SK-N-SH (cell line): ENCODE measurements at regions not wholly inside any gene's neighbourhood (a gene's known extent, or its start where the extent isn't known, plus 50 kb on each side); places are given as distances from the start of the nearest gene placed in this dataset.

Source experiments
- CTCF ChIA-PET: fragments of 300-600, 350-600 bp; formaldehyde crosslinking; extraction: SDS; loops from one replicate; lab custom pipeline; 2021; lab: Yijun Ruan, JAX
- POLR2A ChIA-PET: fragments of 350-600 bp; sonication (Branson Sonifier 250); formaldehyde crosslinking; extraction: SDS; loops from one replicate; lab custom pipeline; 2020; ENCODE audit warnings: antibody characterized with exemption, inconsistent platforms; lab: Yijun Ruan, JAX
- DNase-seq: peaks from one replicate; pipeline ENCODE4 v3.0.0; 2012
- H2AFZ ChIP-seq: fragments of 200-600 bp; sonication (generic); 2 replicates; pipeline ENCODE4 v1.8.1; 2016; ENCODE audit warnings: antibody characterized with exemption, mild to moderate bottlenecking, low read depth
- H3F3A ChIP-seq: fragments of 200-600 bp; sonication (generic); replicated peaks from 2 replicates; pipeline ENCODE3; 2016; ENCODE audit warnings: antibody characterized with exemption, mild to moderate bottlenecking; ENCODE audit not compliant: insufficient read depth
- H3K27ac ChIP-seq, 2 experiments: fragments of 200-500 bp in 1 of 2; fragments of 200-600 bp in 1 of 2; sonication (Bioruptor generic) in 1 of 2; sonication (generic), shearing (Covaris generic) in 1 of 2; 2 replicates each; pipeline versions ENCODE4 v1.5.1 to v1.6.1; 2014 to 2016; ENCODE audit warnings: low read depth in 2 of 2, inconsistent platforms in 1 of 2, low read length in 1 of 2, mild to moderate bottlenecking in 1 of 2, mixed read lengths in 1 of 2
- H3K27me3 ChIP-seq: fragments of 200-600 bp; sonication (generic), shearing (Covaris generic); 2 replicates; pipeline ENCODE4 v1.6.1; 2016; ENCODE audit warnings: mixed run types; ENCODE audit not compliant: insufficient read depth
- H3K36me3 ChIP-seq, 2 experiments: fragments of 200-500 bp in 1 of 2; fragments of 200-600 bp in 1 of 2; sonication (Bioruptor generic) in 1 of 2; sonication (generic) in 1 of 2; replicated peaks in 1 of 2; 2 replicates each; pipeline versions ENCODE3 to v1.5.1; 2014 to 2016; ENCODE audit warnings: low read length in 1 of 2, mild to moderate bottlenecking in 1 of 2; ENCODE audit not compliant: insufficient read depth in 2 of 2, control insufficient read depth in 1 of 2
- H3K4me1 ChIP-seq, 2 experiments: fragments of 200-500 bp in 1 of 2; fragments of 200-600 bp in 1 of 2; sonication (Bioruptor generic) in 1 of 2; sonication (generic), shearing (Covaris generic) in 1 of 2; 2 replicates each; pipeline versions ENCODE4 v1.5.1 to v1.6.1; 2014 to 2016; ENCODE audit warnings: low read depth in 1 of 2, low read length in 1 of 2, mixed run types in 1 of 2; ENCODE audit not compliant: insufficient read depth in 2 of 2, control insufficient read depth in 1 of 2
- H3K4me2 ChIP-seq: fragments of 200-600 bp; sonication (generic), shearing (Covaris generic); 2 replicates; pipeline ENCODE4 v1.6.1; 2017; ENCODE audit warnings: mixed run types
- H3K4me3 ChIP-seq, 2 experiments: fragments of 200-500 bp in 1 of 2; fragments of 200-600 bp in 1 of 2; sonication (Bioruptor generic) in 1 of 2; sonication (generic), shearing (Covaris generic) in 1 of 2; 2 replicates each; pipeline versions ENCODE4 v1.5.1 to v1.8.1; 2014 to 2016; ENCODE audit warnings: low read depth in 2 of 2, inconsistent platforms in 1 of 2, low read length in 1 of 2, mild to moderate bottlenecking in 1 of 2, mixed read lengths in 1 of 2, moderate library complexity in 1 of 2
- H3K79me2 ChIP-seq: fragments of 200-600 bp; sonication (generic); 2 replicates; pipeline ENCODE4 v1.8.1; 2017; ENCODE audit warnings: mild to moderate bottlenecking; ENCODE audit not compliant: insufficient read depth
- H3K9ac ChIP-seq: fragments of 200-600 bp; sonication (generic); 2 replicates; pipeline ENCODE4 v1.6.1; 2017; ENCODE audit warnings: mixed run types
- H3K9me2 ChIP-seq: fragments of 200-600 bp; sonication (generic); 2 replicates; pipeline ENCODE4 v1.6.1; 2017; ENCODE audit warnings: mixed run types
- H3K9me3 ChIP-seq: fragments of 200-600 bp; sonication (generic); 2 replicates; pipeline ENCODE4 v1.6.1; 2017; ENCODE audit warnings: mixed run types, mild to moderate bottlenecking, moderate library complexity
- H4K20me1 ChIP-seq: fragments of 200-600 bp; sonication (generic); 2 replicates; pipeline ENCODE4 v1.6.1; 2017; ENCODE audit warnings: mild to moderate bottlenecking, mixed run types; ENCODE audit not compliant: insufficient read depth
- FOSL2 ChIP-seq: IDR thresholded peaks from 2 replicates; pipeline ENCODE4 v1.4.0; 2012; ENCODE audit warnings: low read depth, mild to moderate bottlenecking, moderate library complexity, borderline replicate concordance
- MXI1 ChIP-seq: IDR thresholded peaks from 2 replicates; pipeline ENCODE4 v1.6.1; 2012; ENCODE audit warnings: mild to moderate bottlenecking, low read depth, low read length, improper control_type of control experiment
- NRF1 ChIP-seq: IDR thresholded peaks from 2 replicates; pipeline ENCODE4 v1.6.1; 2012; ENCODE audit warnings: low read depth, mild to moderate bottlenecking, low read length
- RAD21 ChIP-seq: IDR thresholded peaks from 2 replicates; pipeline ENCODE4 v1.6.1; 2012; ENCODE audit warnings: mild to moderate bottlenecking, low read length
- SMC3 ChIP-seq: IDR thresholded peaks from 2 replicates; pipeline ENCODE4 v1.6.1; 2012; ENCODE audit warnings: low read depth, low read length, improper control_type of control experiment
- TEAD4 ChIP-seq: IDR thresholded peaks from 2 replicates; pipeline ENCODE4 v1.4.0; 2012; ENCODE audit warnings: mild to moderate bottlenecking, borderline replicate concordance; ENCODE audit not compliant: insufficient read depth
- USF1 ChIP-seq: IDR thresholded peaks from 2 replicates; pipeline ENCODE4 v1.4.0; 2012; ENCODE audit warnings: low read depth, borderline replicate concordance
- USF2 ChIP-seq: fragments of 150-350 bp; IDR thresholded peaks from 2 replicates; pipeline ENCODE4 v1.6.1; 2017; ENCODE audit warnings: antibody characterized with exemption, low read length, low read depth, borderline replicate concordance
- YY1 ChIP-seq: IDR thresholded peaks from 2 replicates; pipeline ENCODE4 v1.4.0; 2012; ENCODE audit warnings: low read depth, mild to moderate bottlenecking
- WGBS: methylation state at CpG from one replicate; pipeline ENCODE4 v1.1.6; 2017; ENCODE audit warnings: low lambda C conversion rate; 5-methylcytosine and 5-hydroxymethylcytosine counted together
- TF ChIP-seq, protein P1 (sequence below): IDR thresholded peaks from 2 replicates; pipeline ENCODE4 v1.4.0; 2012; ENCODE audit warnings: low read depth

- ChIA-PET CTCF (no interaction called here), POLR2A (no interaction called here)
- H3K4me3 ChIP-seq = no peak overlapping the region
- no peak overlapping the region for H3K4me2 ChIP-seq
- H3K9me2 ChIP-seq = no peaks in the 10 kb centered on the region
- H3K36me3 ChIP-seq = no peaks in the 10 kb centered on the region
- no peak for TF ChIP-seq USF1
- no peak for TF ChIP-seq MXI1
- no peak for TF ChIP-seq FOSL2
- no peak for TF ChIP-seq SMC3
- H3K9ac ChIP-seq = no peak overlapping the region
- H4K20me1 ChIP-seq = no peaks in the 10 kb centered on the region
- H3K4me1 ChIP-seq = no peaks in the 10 kb centered on the region
- no peak overlapping the region for H3K27ac ChIP-seq
- H3F3A ChIP-seq = no peaks in the 10 kb centered on the region
- no peaks in the 10 kb centered on the region for H3K27me3 ChIP-seq
- no peak overlapping the region for H2AFZ ChIP-seq
- no peaks in the 10 kb centered on the region for H3K79me2 ChIP-seq
- H3K9me3 ChIP-seq = no peaks in the 10 kb centered on the region
- no peak for DNase-seq
Measured at GRCh38 chr20:24077145-24077544, 88.6 kb upstream of the GGTLC1 start.

GRCh38 chr20:24070679-24071078, 82.1 kb upstream of the GGTLC1 start:
- DNase-seq = no peak
- Histone ChIP-seq H3K9ac (no peak overlapping the region), H3K27ac (no peak overlapping the region), H3K36me3 (no peaks in the 10 kb centered on the region), H3K4me2 (no peak overlapping the region), H3F3A (no peaks in the 10 kb centered on the region), H3K9me2 (no peaks in the 10 kb centered on the region), H2AFZ (no peak overlapping the region), H3K79me2 (no peaks in the 10 kb centered on the region), H3K4me3 (no peak overlapping the region), H3K27me3 (no peaks in the 10 kb centered on the region), H3K9me3 (no peaks in the 10 kb centered on the region), H3K4me1 (no peaks in the 10 kb centered on the region), H4K20me1 (no peaks in the 10 kb centered on the region)
- ChIA-PET CTCF (no interaction called here), POLR2A (no interaction called here)
- TF ChIP-seq RAD21 = no peak
- TF ChIP-seq USF2 = no peak
- no peak for TF ChIP-seq NRF1
- no peak for TF ChIP-seq TEAD4
- no peak for TF ChIP-seq YY1
- TF ChIP-seq, protein P1, sequence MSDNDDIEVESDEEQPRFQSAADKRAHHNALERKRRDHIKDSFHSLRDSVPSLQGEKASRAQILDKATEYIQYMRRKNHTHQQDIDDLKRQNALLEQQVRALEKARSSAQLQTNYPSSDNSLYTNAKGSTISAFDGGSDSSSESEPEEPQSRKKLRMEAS = no peak
- TF ChIP-seq USF1 = no peak
- WGBS = 56% methylated on average over 2 of the region's 2 CpGs
